ENCODE measurements at regions not wholly inside any gene's neighbourhood (a gene's known extent, or its start where the extent isn't known, plus 50 kb on each side); places are given as distances from the start of the nearest gene placed in this dataset.

DNA sequence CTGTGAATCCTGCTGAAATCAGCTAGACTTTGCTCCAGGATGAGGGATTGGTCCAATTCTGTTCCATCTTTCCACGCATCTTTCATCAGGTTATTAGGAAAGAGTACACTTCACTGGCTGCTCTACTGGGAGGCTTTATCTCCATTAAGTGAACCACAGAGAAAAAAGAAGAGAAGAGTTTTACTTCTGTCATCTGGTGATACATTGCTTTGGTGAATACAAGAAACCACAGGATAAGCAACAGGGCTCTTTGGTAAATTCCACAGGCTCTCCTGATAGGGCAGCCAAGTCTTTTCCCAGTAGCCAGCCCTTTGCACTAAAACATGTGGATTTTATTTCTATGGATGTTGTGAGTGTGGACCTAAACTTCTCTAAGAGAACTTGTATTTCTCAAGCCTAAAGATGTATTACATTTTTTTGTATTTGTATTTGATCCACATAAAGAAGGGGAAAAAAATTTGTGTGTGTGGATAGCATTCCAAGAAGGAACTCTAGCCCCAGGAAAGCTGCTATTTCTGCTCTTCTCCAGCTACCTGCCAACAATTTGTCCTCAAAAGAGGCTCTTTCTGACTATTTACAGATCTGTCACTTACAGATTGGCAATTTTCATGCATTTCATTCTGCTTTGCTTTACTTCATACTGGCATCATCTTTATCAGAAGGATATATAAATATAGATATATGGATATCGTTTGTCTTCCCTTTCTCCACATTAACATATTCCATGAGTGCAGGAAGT lies 1117.6 kb upstream of the TMEM132C start:
- TF ChIP-seq CTCF (IDR thresholded peaks at IDR 0.05; ENCODE audit: control extremely low read depth in 1 of 3, insufficient read depth in 1 of 3, low read depth in 1 of 3, low read length in 3 of 3), result no peak
- no peak for TF ChIP-seq E2F6 (IDR thresholded peaks at IDR 0.05)
- no peak for TF ChIP-seq TEAD4 (IDR thresholded peaks at IDR 0.05; ENCODE audit: low read depth, low read length)
- TF ChIP-seq ATF3 (IDR thresholded peaks at IDR 0.05; ENCODE audit: insufficient read depth, low read depth, low read length), result no peak
- TF ChIP-seq POLR2AphosphoS5 (IDR thresholded peaks at IDR 0.05; ENCODE audit: low read depth, low read length), result no peak
- TF ChIP-seq EP300 (IDR thresholded peaks at IDR 0.05; ENCODE audit: borderline replicate concordance in 1 of 2, low read depth in 2 of 2, low read length in 2 of 2), result no peak
- TF ChIP-seq EZH2 (IDR thresholded peaks at IDR 0.05; ENCODE audit: low read depth, low read length, severe bottlenecking), result no peak
- no peak for TF ChIP-seq TAF1 (IDR thresholded peaks at IDR 0.05; ENCODE audit: low read depth, low read length)
